VCaP (cell line): ENCODE measurements at regions not wholly inside any gene's neighbourhood (a gene's known extent, or its start where the extent isn't known, plus 50 kb on each side); places are given as distances from the start of the nearest gene placed in this dataset.

Experiments used
- H3K27ac ChIP-seq: fragments of 450-650 bp; 2 replicates; pipeline ENCODE4 v1.5.1; 2017
- CTCF ChIP-seq: fragments of 450-650 bp; conservative IDR thresholded peaks from 2 replicates; pipeline ENCODE4 v1.5.1; 2017; ENCODE audit warnings: mild to moderate bottlenecking, moderate library complexity

- TF ChIP-seq CTCF, result no peak
- H3K27ac ChIP-seq, result no peak overlapping the region
These were observed 159.1 kb upstream of the PPP2R2B start for GRCh38 chr5:147037515-147038205.

- no peak for TF ChIP-seq CTCF
- H3K27ac ChIP-seq, result no peak overlapping the region
These were observed 162.3 kb upstream of the PPP2R2B start for GRCh38 chr5:147040856-147041255.

DNA sequence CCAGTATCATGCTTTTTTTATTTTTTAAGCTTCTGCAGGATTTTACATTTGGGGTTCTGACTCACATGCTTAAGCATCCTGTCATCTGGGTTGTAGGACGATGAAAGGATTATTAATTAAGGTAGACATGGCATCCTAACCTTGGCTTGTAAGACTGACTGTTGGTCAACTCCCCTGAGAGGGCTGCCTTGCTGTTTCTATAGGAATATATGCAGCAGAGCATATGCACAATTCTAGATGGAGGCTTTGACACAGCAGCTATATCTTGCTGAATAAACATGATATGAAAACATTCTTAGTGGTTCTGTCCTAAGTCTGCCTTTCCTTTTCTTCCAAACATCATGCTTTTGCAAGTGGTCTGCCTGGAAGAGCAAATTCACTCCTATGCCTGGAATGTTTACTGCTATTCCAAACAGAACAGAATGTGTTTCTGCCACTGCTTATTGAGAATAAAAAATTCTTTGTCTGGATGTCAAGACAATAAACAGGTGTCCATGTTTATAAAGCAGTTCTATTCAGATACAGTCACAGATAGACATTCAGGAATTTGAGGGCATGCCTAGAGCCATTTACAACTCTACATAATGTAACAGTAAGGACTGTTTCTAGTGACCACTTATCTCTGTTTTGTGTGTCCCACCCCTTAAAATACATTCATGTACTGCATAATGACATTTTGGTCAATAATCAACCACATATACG is 166.2 kb upstream of the PPP2R2B start:
- no peak overlapping the region for H3K27ac ChIP-seq
- no peak for TF ChIP-seq CTCF

GRCh38 chr5:147045290-147045689 is 166.7 kb upstream of the PPP2R2B start:
- TF ChIP-seq CTCF, result no peak
- H3K27ac ChIP-seq, result no peak overlapping the region

GRCh38 chr5:147046281-147046680 is 167.7 kb upstream of the PPP2R2B start:
- no peak overlapping the region for H3K27ac ChIP-seq
- TF ChIP-seq CTCF, result no peak

GRCh38 chr5:147046894-147047293 is 168.3 kb upstream of the PPP2R2B start:
- TF ChIP-seq CTCF, result no peak

GRCh38 chr5:147049764-147050163 is 171.2 kb upstream of the PPP2R2B start:
- TF ChIP-seq CTCF, result no peak
- H3K27ac ChIP-seq, result no peak overlapping the region

More at GRCh38 chr5:147046894-147047293, 168.3 kb upstream of the PPP2R2B start:
- H3K27ac ChIP-seq, result no peak overlapping the region
